Medulla oblongata (tissue), 1 donor: ENCODE measurements at regions not wholly inside any gene's neighbourhood (a gene's known extent, or its start where the extent isn't known, plus 50 kb on each side); places are given as distances from the start of the nearest gene placed in this dataset.

Experiments used
- DNase-seq: peaks from one replicate; pipeline ENCODE4 v3.0.0-alpha.2; 2015; ENCODE audit errors: extremely low spot score

- DNase-seq: no peak
Observed at GRCh38 chr20:17858450-17859001, 110.1 kb downstream of the SNX5 start.

GRCh38 chr20:17857639-17858449 is 110.8 kb downstream of the SNX5 start:
- DNase-seq: no peak

- no peak for DNase-seq
Observed at GRCh38 chr20:17856837-17857605, 111.6 kb downstream of the SNX5 start.

- DNase-seq: no peak
Observed at GRCh38 chr20:17856024-17856564, 112.5 kb downstream of the SNX5 start.

GRCh38 chr20:17854307-17854903 is 114.2 kb downstream of the SNX5 start:
- peak; percentile 76 for DNase-seq

GRCh38 chr20:17852323-17852722 is 116.3 kb downstream of the SNX5 start:
- no peak for DNase-seq

GRCh38 chr20:17850684-17851026 is 117.9 kb downstream of the SNX5 start:
- no peak for DNase-seq

- DNase-seq: no peak
Observed at GRCh38 chr20:17849901-17850683, 118.5 kb downstream of the SNX5 start.

- DNase-seq: no peak
Observed at GRCh38 chr20:17849138-17849900, 119.3 kb downstream of the SNX5 start.

GRCh38 chr20:17848249-17849048 is 120.1 kb downstream of the SNX5 start:
- no peak for DNase-seq

- no peak for DNase-seq
Observed at GRCh38 chr20:17845701-17846475, 122.7 kb downstream of the SNX5 start.

- DNase-seq: no peak
Observed at GRCh38 chr20:17844549-17845298, 123.9 kb downstream of the SNX5 start.

- no peak for DNase-seq
Observed at GRCh38 chr20:17844133-17844429, 124.5 kb downstream of the SNX5 start.

GRCh38 chr20:17843246-17844132 is 125.1 kb downstream of the SNX5 start:
- peak; percentile 12 for DNase-seq

GRCh38 chr20:17841751-17842215 is 126.8 kb downstream of the SNX5 start:
- DNase-seq: no peak

GRCh38 chr20:17840423-17840822 is 128.2 kb downstream of the SNX5 start:
- DNase-seq: no peak

GRCh38 chr20:17838921-17839320 is 129.7 kb downstream of the SNX5 start:
- DNase-seq: no peak
